HepG2 (cell line): ENCODE measurements at regions not wholly inside any gene's neighbourhood (a gene's known extent, or its start where the extent isn't known, plus 50 kb on each side); places are given as distances from the start of the nearest gene placed in this dataset.

Experiments
- ATAC-seq: fragments of 200-7000 bp; cut with Tn5 transposase; 3 replicates; pipeline ENCODE4 v1.9.1; 2020; ENCODE audit warnings: mild to moderate bottlenecking, moderate library complexity
- BruUV-seq: library from RNA; stranded (reverse); fragments of 400-500 nt; replicated peaks from 2 replicates; lab custom pipeline; 2021; lab: Mats Ljungman, UMichigan
- CTCF ChIA-PET: fragments of 300-600 bp; formaldehyde crosslinking; extraction: SDS; loops from one replicate; lab custom pipeline; 2021; ENCODE audit warnings: low total read pairs, inconsistent platforms, low intra/inter-chr PET ratio; lab: Yijun Ruan, JAX
- POLR2A ChIA-PET: fragments of 350-600 bp; sonication (Branson Sonifier 250); formaldehyde crosslinking; loops from one replicate; lab custom pipeline; 2020; ENCODE audit warnings: antibody characterized with exemption, inconsistent platforms; lab: Yijun Ruan, JAX
- DNase-seq: peaks from one replicate; pipeline ENCODE4 v3.0.0-alpha.2; 2015; ENCODE audit warnings: low spot score
- FAIRE-seq: peaks from 3 replicates; lab custom pipeline; 2011; peaks lifted over from hg19 to GRCh38; lab: Jason Lieb, UNC
- H2AFZ ChIP-seq: one replicate; pipeline ENCODE4 v1.6.1; 2011; ENCODE audit warnings: low read length, inconsistent platforms
- H3K27ac ChIP-seq: fragments of 300-600 bp; 3 replicates; pipeline ENCODE4 v1.8.0; 2011; ENCODE audit warnings: mixed run types, mild to moderate bottlenecking, mixed read lengths, low read length, inconsistent platforms; ENCODE audit not compliant: insufficient read depth; ENCODE audit errors: extremely low read length
- H3K27me3 ChIP-seq, 2 experiments: fragments of 200-600 bp in 1 of 2; 2 replicates in 1 of 2; 3 replicates in 1 of 2; pipeline versions ENCODE4 v1.6.0 to v1.8.0; 2011; ENCODE audit warnings: low read length in 2 of 2, mild to moderate bottlenecking in 2 of 2, moderate library complexity in 2 of 2, inconsistent platforms in 1 of 2; ENCODE audit not compliant: insufficient read depth in 2 of 2, control insufficient read depth in 1 of 2
- H3K36me3 ChIP-seq, 2 experiments: fragments of 200-600 bp in 1 of 2; replicated peaks in 1 of 2; 2 replicates in 1 of 2; 3 replicates in 1 of 2; pipeline versions ENCODE4 v1.5.1 to v1.8.0; 2011; ENCODE audit warnings: low read length in 2 of 2, inconsistent platforms in 1 of 2; ENCODE audit not compliant: insufficient read depth in 2 of 2, control insufficient read depth in 1 of 2
- H3K4me1 ChIP-seq: 2 replicates; pipeline ENCODE4 v1.5.1; 2012; ENCODE audit warnings: low read length, inconsistent platforms; ENCODE audit not compliant: insufficient read depth
- H3K4me2 ChIP-seq: 2 replicates; pipeline ENCODE4 v1.6.0; 2011; ENCODE audit warnings: low read depth, low read length, inconsistent platforms
- H3K4me3 ChIP-seq, 3 experiments: fragments of 200-600 bp in 1 of 3; sonication (generic), shearing (Covaris generic) in 1 of 3; replicated peaks in 1 of 3; 2 replicates each; pipeline ENCODE4 v1.5.1; 2011 to 2016; ENCODE audit warnings: low read length in 3 of 3, inconsistent platforms in 2 of 3, low read depth in 2 of 3, mild to moderate bottlenecking in 2 of 3, control low read depth in 1 of 3, mixed read lengths in 1 of 3; ENCODE audit not compliant: insufficient read depth in 1 of 3
- H3K79me2 ChIP-seq: one replicate; pipeline ENCODE4 v1.6.1; 2011; ENCODE audit warnings: low read length, inconsistent platforms; ENCODE audit not compliant: insufficient read depth
- H3K9ac ChIP-seq: 2 replicates; pipeline ENCODE4 v1.6.0; 2011; ENCODE audit warnings: mild to moderate bottlenecking, low read depth, low read length, inconsistent platforms; ENCODE audit not compliant: insufficient read depth
- H3K9me3 ChIP-seq: 2 replicates; pipeline ENCODE4 v1.5.1; 2012; ENCODE audit warnings: mild to moderate bottlenecking, low read length
- H4K20me1 ChIP-seq: 2 replicates; pipeline ENCODE4 v1.6.0; 2011; ENCODE audit warnings: inconsistent platforms, mild to moderate bottlenecking, low read length, moderate library complexity; ENCODE audit not compliant: insufficient read depth
- CC2D1A ChIP-seq: sonication (generic); formaldehyde crosslinking; IDR thresholded peaks from 2 replicates; pipeline ENCODE4 v1.8.1; 2023; ENCODE audit warnings: mild to moderate bottlenecking, missing genetic modification reagents
- CERS6 ChIP-seq: sonication (generic); formaldehyde crosslinking; IDR thresholded peaks from 2 replicates; pipeline ENCODE4 v1.5.0; 2020; ENCODE audit warnings: missing genetic modification reagents
- CHD2 ChIP-seq: IDR thresholded peaks from 2 replicates; pipeline ENCODE4 v1.6.1; 2011; ENCODE audit warnings: low read depth, low read length, improper control_type of control experiment
- DPF2 ChIP-seq: sonication (generic); formaldehyde crosslinking; IDR thresholded peaks from 2 replicates; pipeline ENCODE4 v1.4.0; 2020; ENCODE audit warnings: mild to moderate bottlenecking, low read depth, missing genetic modification reagents, borderline replicate concordance
- EHMT2 ChIP-seq: fragments of 200-600 bp; sonication (generic); IDR thresholded peaks from 2 replicates; pipeline ENCODE4 v1.7.0; 2017; ENCODE audit warnings: antibody characterized with exemption, low read depth, low read length, borderline replicate concordance
- MATR3 ChIP-seq: sonication (generic); formaldehyde crosslinking; IDR thresholded peaks from 2 replicates; pipeline ENCODE4 v1.4.0; 2020; ENCODE audit warnings: missing genetic modification reagents
- NKX3-1 ChIP-seq: sonication (generic); formaldehyde crosslinking; IDR thresholded peaks from 2 replicates; pipeline ENCODE4 v1.5.0; 2020; ENCODE audit warnings: missing genetic modification reagents
- PRDM4 ChIP-seq: sonication (generic); formaldehyde crosslinking; IDR thresholded peaks from 2 replicates; pipeline ENCODE4 v1.9.0; 2021; ENCODE audit warnings: missing genetic modification reagents, borderline replicate concordance
- RFXAP ChIP-seq: sonication (generic); formaldehyde crosslinking; IDR thresholded peaks from 2 replicates; pipeline ENCODE4 v1.4.0; 2020; ENCODE audit warnings: missing genetic modification reagents, borderline replicate concordance
- ZBTB26 ChIP-seq: IDR thresholded peaks from 2 replicates; pipeline ENCODE4 v1.6.1; 2016; ENCODE audit warnings: missing compliant biosample characterization, missing genetic modification reagents, borderline replicate concordance
- ZMYM3 ChIP-seq: sonication (generic); formaldehyde crosslinking; IDR thresholded peaks from 2 replicates; pipeline ENCODE4 v1.5.1; 2020; ENCODE audit warnings: mild to moderate bottlenecking, missing genetic modification reagents
- ZNF10 ChIP-seq: sonication (generic); formaldehyde crosslinking; IDR thresholded peaks from 2 replicates; pipeline ENCODE4 v1.4.0; 2020; ENCODE audit warnings: mild to moderate bottlenecking, low read depth, missing genetic modification reagents, borderline replicate concordance
- ZNF326 ChIP-seq: sonication (generic); formaldehyde crosslinking; IDR thresholded peaks from 2 replicates; pipeline ENCODE4 v1.4.0; 2020; ENCODE audit warnings: missing genetic modification reagents, borderline replicate concordance
- ZNF530 ChIP-seq: sonication (generic); formaldehyde crosslinking; IDR thresholded peaks from 2 replicates; pipeline ENCODE4 v1.5.0; 2020; ENCODE audit warnings: low read depth, mild to moderate bottlenecking, missing genetic modification reagents
- WGBS: methylation state at CpG from one replicate; pipeline ENCODE4 v1.1.6; 2017; ENCODE audit warnings: low lambda C conversion rate; 5-methylcytosine and 5-hydroxymethylcytosine counted together
- in situ Hi-C: cut with HindIII; loops from 2 replicates; pipeline ENCODE4 v1.10.0; 2017; ENCODE audit warnings: low pct_unique_long_range_greater_than_20kb; ENCODE audit not compliant: extremely low pct_ligation_motif_present
- intact Hi-C: fragments of 100-400 bp; cut with micrococcal nuclease; formaldehyde crosslinking; loops from one replicate; pipeline ENCODE4 v1.10.0; 2022; ENCODE audit not compliant: unreplicated experiment

- no peak for TF ChIP-seq CERS6 (CRISPR knock-in tag)
- no peak for TF ChIP-seq NKX3-1 (CRISPR knock-in tag)
- no peak for TF ChIP-seq PRDM4
- TF ChIP-seq EHMT2, result no peak
- no peak for TF ChIP-seq RFXAP
- no peak for TF ChIP-seq DPF2 (CRISPR knock-in tag)
- TF ChIP-seq ZNF10 (CRISPR knock-in tag), result no peak
- no peak for TF ChIP-seq ZNF530
Measured at GRCh38 chr5:160926428-160926827, 74.4 kb upstream of the ATP10B start (continued).

- WGBS, result 76% methylated on average over 6 of the region's 6 CpGs
- Histone ChIP-seq H4K20me1 (no peaks in the 10 kb centered on the region), H3K27me3 (no peaks in the 10 kb centered on the region), H3K4me2 (no peak overlapping the region), H3K4me3 (no peak overlapping the region), H2AFZ (no peak overlapping the region), H3K9me3 (no peaks in the 10 kb centered on the region), H3K9ac (no peak overlapping the region), H3K36me3 (no peaks in the 10 kb centered on the region), H3K79me2 (no peaks in the 10 kb centered on the region), H3K4me1 (peaks cover 23% of the 10 kb centered on the region), H3K27ac (no peak overlapping the region)
- ChIA-PET POLR2A (no interaction called here), CTCF (no interaction called here)
- in situ Hi-C loops, result no loop called here
- TF ChIP-seq ZBTB26 (no peak), ZNF326 (CRISPR knock-in tag) (no peak), ZMYM3 (CRISPR knock-in tag) (no peak), CHD2 (no peak), CC2D1A (no peak), MATR3 (no peak)
- no TSS peak for BruUV-seq
- DNase-seq (no peak), FAIRE-seq (no peak), ATAC-seq (no peak)
- intact Hi-C loops, result no loop called here
Measured at GRCh38 chr5:160925281-160925680, 73.3 kb upstream of the ATP10B start.
